H9 (cell line): ENCODE measurements at regions not wholly inside any gene's neighbourhood (a gene's known extent, or its start where the extent isn't known, plus 50 kb on each side); places are given as distances from the start of the nearest gene placed in this dataset.

Source experiments
- DNase-seq: peaks from one replicate; pipeline ENCODE4 v3.0.0-alpha.2; 2017
- H2AFZ ChIP-seq: one replicate; pipeline ENCODE4 v1.6.1; 2013; ENCODE audit warnings: mild to moderate bottlenecking, low read length, control low read depth, moderate library complexity
- H2AK5ac ChIP-seq: 2 replicates; pipeline ENCODE4 v1.6.1; 2013; ENCODE audit warnings: low read length, control low read depth, mixed read lengths; ENCODE audit not compliant: insufficient read length
- H2BK120ac ChIP-seq: one replicate; pipeline ENCODE4 v1.6.1; 2013; ENCODE audit warnings: low read depth, mild to moderate bottlenecking, low read length, control low read depth, inconsistent platforms; ENCODE audit not compliant: poor library complexity, severe bottlenecking
- H2BK12ac ChIP-seq: 2 replicates; pipeline ENCODE4 v1.6.1; 2013; ENCODE audit warnings: low read length, control low read depth, mixed read lengths, low read depth; ENCODE audit not compliant: insufficient read length
- H2BK15ac ChIP-seq: 2 replicates; pipeline ENCODE4 v1.6.1; 2013; ENCODE audit warnings: low read depth, low read length, control low read depth
- H2BK20ac ChIP-seq: one replicate; pipeline ENCODE4 v1.6.1; 2013; ENCODE audit warnings: low read depth, mild to moderate bottlenecking, low read length, control low read depth, inconsistent platforms; ENCODE audit not compliant: poor library complexity, severe bottlenecking
- H2BK5ac ChIP-seq: 2 replicates; pipeline ENCODE4 v1.6.1; 2013; ENCODE audit warnings: low read length, control low read depth, mixed read lengths; ENCODE audit not compliant: insufficient read length
- H3K14ac ChIP-seq: 2 replicates; pipeline ENCODE4 v1.6.1; 2013; ENCODE audit warnings: low read length, control low read depth; ENCODE audit not compliant: insufficient read depth
- H3K18ac ChIP-seq: 2 replicates; pipeline ENCODE4 v1.6.1; 2013; ENCODE audit warnings: low read depth, mild to moderate bottlenecking, mixed read lengths, low read length, control low read depth; ENCODE audit not compliant: insufficient read length
- H3K23ac ChIP-seq: 2 replicates; pipeline ENCODE4 v1.6.1; 2013; ENCODE audit warnings: low read length, control low read depth, mixed read lengths, low read depth; ENCODE audit not compliant: insufficient read length
- H3K23me2 ChIP-seq: 2 replicates; pipeline ENCODE4 v1.6.1; 2013; ENCODE audit warnings: low read depth, mild to moderate bottlenecking, mixed read lengths, low read length, control low read depth; ENCODE audit not compliant: insufficient read length, poor library complexity, severe bottlenecking
- H3K27ac ChIP-seq: 2 replicates; pipeline ENCODE4 v1.5.1; 2013; ENCODE audit warnings: low read length, control low read depth, mixed read lengths, low read depth; ENCODE audit not compliant: insufficient read length
- H3K27me3 ChIP-seq: 2 replicates; pipeline ENCODE4 v1.6.1; 2013; ENCODE audit warnings: low read length, control low read depth, inconsistent platforms; ENCODE audit not compliant: insufficient read depth
- H3K4ac ChIP-seq: 2 replicates; pipeline ENCODE4 v1.6.1; 2013; ENCODE audit warnings: low read depth, mild to moderate bottlenecking, control low read depth, inconsistent platforms, low read length, moderate library complexity
- H3K4me1 ChIP-seq: 2 replicates; pipeline ENCODE4 v1.6.1; 2013; ENCODE audit warnings: low read length, control low read depth, inconsistent platforms; ENCODE audit not compliant: insufficient read depth
- H3K4me2 ChIP-seq: 2 replicates; pipeline ENCODE4 v1.6.1; 2013; ENCODE audit warnings: low read length, control low read depth, mixed read lengths; ENCODE audit not compliant: insufficient read length, insufficient read depth
- H3K56ac ChIP-seq: 2 replicates; pipeline ENCODE4 v1.6.1; 2013; ENCODE audit warnings: low read depth, mild to moderate bottlenecking, mixed read lengths, low read length, control low read depth; ENCODE audit not compliant: insufficient read length
- H3K79me1 ChIP-seq: 2 replicates; pipeline ENCODE4 v1.6.1; 2013; ENCODE audit warnings: low read depth, mild to moderate bottlenecking, moderate library complexity, low read length, control low read depth, inconsistent platforms; ENCODE audit not compliant: insufficient read depth, poor library complexity, severe bottlenecking
- H3K79me2 ChIP-seq: 2 replicates; pipeline ENCODE4 v1.6.1; 2013; ENCODE audit warnings: low read length, control low read depth, inconsistent platforms; ENCODE audit not compliant: insufficient read depth
- H3K9ac ChIP-seq: 2 replicates; pipeline ENCODE4 v1.6.1; 2013; ENCODE audit warnings: low read length, control low read depth, mixed read lengths; ENCODE audit not compliant: insufficient read length; ENCODE audit errors: extremely low read depth
- H3K9me3 ChIP-seq: one replicate; pipeline ENCODE4 v1.6.1; 2013; ENCODE audit warnings: low read depth, low read length, inconsistent platforms; ENCODE audit not compliant: control insufficient read depth
- H3T11ph ChIP-seq: one replicate; pipeline ENCODE4 v1.6.1; 2013; ENCODE audit warnings: mild to moderate bottlenecking, low read length, control low read depth, inconsistent platforms
- H4K20me1 ChIP-seq: one replicate; pipeline ENCODE4 v1.6.1; 2013; ENCODE audit not compliant: control insufficient read depth, insufficient read length, insufficient read depth
- H4K5ac ChIP-seq: 2 replicates; pipeline ENCODE4 v1.6.1; 2013; ENCODE audit warnings: low read depth, mild to moderate bottlenecking, mixed read lengths, low read length, control low read depth; ENCODE audit not compliant: insufficient read length
- H4K8ac ChIP-seq: replicated peaks from 2 replicates; pipeline ENCODE4 v1.6.1; 2013; ENCODE audit warnings: low read length, control low read depth, mixed read lengths, low read depth; ENCODE audit not compliant: insufficient read length
- H4K91ac ChIP-seq: 2 replicates; pipeline ENCODE4 v1.6.1; 2013; ENCODE audit warnings: low read depth, mild to moderate bottlenecking, moderate library complexity, mixed read lengths, low read length, control low read depth; ENCODE audit not compliant: insufficient read length
- H3K27ac Mint-ChIP-seq, 3 experiments: 2 replicates in 2 of 3; 3 replicates in 1 of 3; pipeline ENCODE4 v1.8.0; 2020 to 2021; ENCODE audit warnings: mixed read lengths in 3 of 3, mild to moderate bottlenecking in 1 of 3, moderate library complexity in 1 of 3
- H3K27me3 Mint-ChIP-seq: 2 replicates; pipeline ENCODE4 v1.8.0; 2021; ENCODE audit warnings: low read depth, mild to moderate bottlenecking, moderate library complexity, mixed read lengths
- H3K36me3 Mint-ChIP-seq, 3 experiments: 2 replicates in 2 of 3; 3 replicates in 1 of 3; pipeline ENCODE4 v1.8.0; 2020 to 2021; ENCODE audit warnings: low read depth in 3 of 3, mixed read lengths in 3 of 3; ENCODE audit not compliant: insufficient read depth in 1 of 3
- H3K4me1 Mint-ChIP-seq, 2 experiments: 2 replicates each; pipeline ENCODE4 v1.8.0; 2020; ENCODE audit warnings: mixed read lengths in 2 of 2
- H3K4me3 Mint-ChIP-seq, 2 experiments: 2 replicates in 1 of 2; 3 replicates in 1 of 2; pipeline ENCODE4 v1.8.0; 2020 to 2021; ENCODE audit warnings: mild to moderate bottlenecking in 2 of 2, mixed read lengths in 2 of 2, moderate library complexity in 1 of 2
- H3K9me3 Mint-ChIP-seq, 2 experiments: 2 replicates in 1 of 2; 3 replicates in 1 of 2; pipeline ENCODE4 v1.8.0; 2020; ENCODE audit warnings: mild to moderate bottlenecking in 2 of 2, mixed read lengths in 2 of 2, moderate library complexity in 1 of 2
- CTCF ChIP-seq: fragments of 200-600 bp; sonication (generic); conservative IDR thresholded peaks from 3 replicates; pipeline ENCODE4 v1.8.0; 2021; ENCODE audit warnings: antibody characterized with exemption, mild to moderate bottlenecking
- WGBS: extraction: QIAGEN DNeasy Blood & Tissue Kit; methylation state at CpG from one replicate; pipeline ENCODE4 v1.1.7; 2013; ENCODE audit warnings: missing lambda C conversion rate, low lambda C conversion rate, mixed read lengths; ENCODE audit not compliant: insufficient read length; ENCODE audit errors: extremely low coverage; 5-methylcytosine and 5-hydroxymethylcytosine counted together

GRCh38 chr9:109707355-109707754 is 72.6 kb upstream of the PALM2AKAP2 start:
- Histone ChIP-seq H3K4me1 (no peaks in the 10 kb centered on the region), H3K14ac (no peak overlapping the region), H4K91ac (no peak overlapping the region), H3K23ac (no peak overlapping the region), H3K9ac (no peak overlapping the region), H3K23me2 (no peaks in the 10 kb centered on the region), H2BK20ac (no peak overlapping the region), H4K5ac (no peak overlapping the region), H3K79me2 (no peaks in the 10 kb centered on the region), H2BK15ac (no peak overlapping the region), H3K27me3 (no peaks in the 10 kb centered on the region), H3K18ac (no peak overlapping the region), H3K4me2 (no peak overlapping the region), H4K20me1 (no peaks in the 10 kb centered on the region), H3K4ac (no peak overlapping the region), H2AK5ac (no peak overlapping the region), H2BK120ac (no peak overlapping the region), H3K79me1 (no peaks in the 10 kb centered on the region), H4K8ac (no peak overlapping the region), H3K27ac (no peak overlapping the region), H3K9me3 (no peaks in the 10 kb centered on the region), H2BK5ac (no peak overlapping the region), H3T11ph (no peak overlapping the region), H2AFZ (no peak overlapping the region), H3K56ac (no peak overlapping the region), H2BK12ac (no peak overlapping the region)
- no peak for DNase-seq
- Mint-ChIP-seq H3K4me1 (0 out of 4 replicates have a peak, but pooled peaks cover 2% of the 10 kb centered on the region in 2 experiments), H3K27ac (no peak overlapping the region), H3K36me3 (no peaks in the 10 kb centered on the region), H3K9me3 (no peaks in the 10 kb centered on the region), H3K4me3 (no peak overlapping the region), H3K27me3 (no peaks in the 10 kb centered on the region; the same call in 1 of the 2 replicates)
- no CpG with 5 or more reads among the region's 3 CpGs for WGBS
- no peak for TF ChIP-seq CTCF
